NT2/D1 (cell line): ENCODE measurements at regions not wholly inside any gene's neighbourhood (a gene's known extent, or its start where the extent isn't known, plus 50 kb on each side); places are given as distances from the start of the nearest gene placed in this dataset.
"Not testable (repeated sequence)": the region's sequence is repeated elsewhere in the genome, so short reads cannot be mapped to it uniquely, and the experiment has no call there.

ENCODE experiments used
- DNase-seq: peaks from one replicate; pipeline ENCODE4 v3.0.0-alpha.2; 2011; ENCODE audit warnings: low read depth, low spot score
- H3K27me3 ChIP-seq: 2 replicates; pipeline ENCODE4 v1.6.0; 2011; ENCODE audit warnings: mild to moderate bottlenecking; ENCODE audit not compliant: insufficient read length, insufficient read depth
- H3K36me3 ChIP-seq: 2 replicates; pipeline ENCODE4 v1.6.1; 2011; ENCODE audit warnings: mild to moderate bottlenecking, low read length, mixed read lengths; ENCODE audit not compliant: insufficient read depth, insufficient read length
- H3K4me1 ChIP-seq: 2 replicates; pipeline ENCODE4 v1.5.1; 2011; ENCODE audit not compliant: insufficient read depth, insufficient read length
- H3K4me3 ChIP-seq: 2 replicates; pipeline ENCODE4 v1.5.1; 2011; ENCODE audit warnings: low read depth; ENCODE audit not compliant: insufficient read length
- H3K9ac ChIP-seq: 2 replicates; pipeline ENCODE4 v1.6.0; 2011; ENCODE audit warnings: low read depth; ENCODE audit not compliant: insufficient read length
- H3K9me3 ChIP-seq: 2 replicates; pipeline ENCODE4 v1.5.1; 2011; ENCODE audit warnings: mild to moderate bottlenecking, low read length; ENCODE audit not compliant: insufficient read depth
- SUZ12 ChIP-seq: IDR thresholded peaks from 2 replicates; pipeline ENCODE4 v1.6.1; 2011; ENCODE audit not compliant: insufficient read length, insufficient read depth; ENCODE audit errors: extremely low read depth
- YY1 ChIP-seq: IDR thresholded peaks from 2 replicates; pipeline ENCODE4 v1.6.1; 2011; ENCODE audit not compliant: insufficient read length, insufficient read depth
- ZNF274 ChIP-seq: IDR thresholded peaks from 2 replicates; pipeline ENCODE4 v1.6.1; 2011; ENCODE audit warnings: mild to moderate bottlenecking, low read depth, low read length

DNA sequence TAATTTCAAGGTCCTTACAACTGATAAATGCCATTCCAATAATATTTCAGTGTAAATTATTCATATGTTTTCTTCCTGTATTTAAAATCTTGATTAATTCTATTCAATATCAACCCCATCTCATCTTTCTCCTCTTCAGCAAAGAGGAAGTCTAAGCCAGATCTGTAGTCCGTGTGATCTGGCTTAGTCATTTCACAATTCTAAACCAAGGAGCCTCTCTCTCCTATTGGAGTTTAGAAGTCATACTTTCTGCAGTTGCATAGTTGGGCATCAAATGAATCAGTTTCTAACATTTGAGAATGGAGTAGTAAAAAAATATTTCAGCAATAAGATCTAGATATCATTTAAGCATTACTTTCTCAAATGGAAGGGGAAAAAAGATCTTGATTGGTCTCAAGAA, 354.9 kb downstream of the JRKL start:
- Histone ChIP-seq H3K9me3 (no peaks in the 10 kb centered on the region), H3K4me1 (no peaks in the 10 kb centered on the region), H3K4me3 (no peak overlapping the region), H3K36me3 (no peaks in the 10 kb centered on the region), H3K27me3 (no peaks in the 10 kb centered on the region), H3K9ac (no peak overlapping the region)
- TF ChIP-seq YY1 (no peak), SUZ12 (no peak), ZNF274 (no peak)
- DNase-seq: no peak

- no peak for TF ChIP-seq YY1
- TF ChIP-seq SUZ12: no peak
- H3K4me1 ChIP-seq: no peaks in the 10 kb centered on the region
- no peaks in the 10 kb centered on the region for H3K36me3 ChIP-seq
- H3K9me3 ChIP-seq: no peaks in the 10 kb centered on the region
- DNase-seq: no peak
- no peak overlapping the region for H3K4me3 ChIP-seq
- H3K9ac ChIP-seq: no peak overlapping the region
- H3K27me3 ChIP-seq: no peaks in the 10 kb centered on the region
Measured at GRCh38 chr11:96748639-96749370, 359.0 kb downstream of the JRKL start.

DNA sequence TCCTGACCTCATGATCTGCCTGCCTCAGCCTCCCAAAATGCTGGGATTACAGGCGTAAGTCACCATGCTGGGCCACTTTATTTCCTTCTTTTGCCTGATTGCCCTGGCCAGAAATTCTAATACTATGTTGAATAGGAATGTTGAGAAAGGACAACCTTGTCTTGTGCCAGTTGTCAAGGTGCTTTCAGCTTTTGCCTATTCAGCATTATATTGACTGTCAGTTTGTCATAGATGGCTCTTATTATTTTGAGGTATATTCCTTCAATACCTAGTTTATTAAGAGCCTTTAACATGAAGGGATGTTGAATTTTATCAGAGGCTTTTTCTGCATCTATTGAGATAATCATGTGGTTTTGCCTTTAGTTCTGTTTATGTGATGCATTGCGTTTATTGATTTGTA, 362.0 kb downstream of the JRKL start:
- not testable (repeated sequence) for H3K27me3 ChIP-seq, H3K4me1 ChIP-seq

DNA sequence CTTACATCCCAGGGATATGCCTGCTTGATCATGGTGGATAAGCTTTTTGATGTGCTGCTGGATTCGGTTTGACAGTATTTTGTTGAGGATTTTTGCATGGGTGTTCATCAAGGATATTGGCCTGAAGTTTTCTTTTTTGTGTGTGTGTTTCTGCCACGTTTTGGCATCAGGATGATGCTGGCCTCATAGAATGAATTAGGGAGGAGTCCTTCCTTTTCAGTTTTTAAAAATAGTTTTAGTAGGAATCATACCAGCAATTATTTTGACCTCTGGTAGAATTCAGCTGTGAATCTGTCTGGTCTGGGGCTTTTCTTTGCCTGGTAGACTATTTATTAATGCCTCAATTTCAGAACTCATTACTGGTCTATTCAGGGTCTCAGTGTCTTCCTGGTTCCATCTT, 362.4 kb downstream of the JRKL start:
- Histone ChIP-seq H3K4me3 (no peak overlapping the region), H3K4me1 (no peaks in the 10 kb centered on the region), H3K9me3 (no peaks in the 10 kb centered on the region), H3K36me3 (no peaks in the 10 kb centered on the region), H3K9ac (no peak overlapping the region), H3K27me3 (no peaks in the 10 kb centered on the region)
- TF ChIP-seq YY1: no peak
- TF ChIP-seq SUZ12: no peak
- no peak for TF ChIP-seq ZNF274
- no peak for DNase-seq

More for the DNA sequence above, 362.0 kb downstream of the JRKL start:
- not testable (repeated sequence) for DNase-seq, H3K36me3 ChIP-seq, H3K9ac ChIP-seq, H3K4me3 ChIP-seq, H3K9me3 ChIP-seq

DNA sequence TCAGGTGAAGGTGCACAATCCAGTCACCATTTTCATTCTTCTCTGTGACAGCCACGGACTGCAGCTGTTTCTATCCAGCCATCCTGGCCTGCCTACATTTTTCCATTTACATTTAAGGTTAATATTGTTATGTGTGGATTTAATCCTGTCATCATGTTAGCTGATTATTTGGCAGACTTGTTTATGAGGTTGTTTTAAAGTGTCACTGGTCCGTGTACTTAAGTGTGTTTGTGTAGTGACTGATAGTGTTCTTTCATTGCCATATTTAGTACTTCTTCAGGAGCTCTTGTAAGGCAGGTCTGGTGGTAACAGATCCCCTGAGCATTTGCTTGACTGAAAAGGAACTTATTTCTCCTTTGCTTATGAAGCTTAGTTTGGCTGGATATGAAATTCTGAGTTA, 364.2 kb downstream of the JRKL start:
- no peaks in the 10 kb centered on the region for H3K9me3 ChIP-seq
- H3K36me3 ChIP-seq: no peaks in the 10 kb centered on the region
- no peak overlapping the region for H3K9ac ChIP-seq
- no peaks in the 10 kb centered on the region for H3K4me1 ChIP-seq
- no peak for TF ChIP-seq SUZ12
- TF ChIP-seq ZNF274: no peak
- TF ChIP-seq YY1: no peak
- DNase-seq: no peak
- no peak overlapping the region for H3K4me3 ChIP-seq
- no peaks in the 10 kb centered on the region for H3K27me3 ChIP-seq

- Histone ChIP-seq H3K9ac (no peak overlapping the region), H3K9me3 (no peaks in the 10 kb centered on the region), H3K27me3 (no peaks in the 10 kb centered on the region), H3K36me3 (no peaks in the 10 kb centered on the region), H3K4me3 (no peak overlapping the region), H3K4me1 (no peaks in the 10 kb centered on the region)
- TF ChIP-seq SUZ12 (no peak), ZNF274 (no peak), YY1 (no peak)
- DNase-seq: no peak
Measured at GRCh38 chr11:96755209-96755608, 365.4 kb downstream of the JRKL start.

DNA sequence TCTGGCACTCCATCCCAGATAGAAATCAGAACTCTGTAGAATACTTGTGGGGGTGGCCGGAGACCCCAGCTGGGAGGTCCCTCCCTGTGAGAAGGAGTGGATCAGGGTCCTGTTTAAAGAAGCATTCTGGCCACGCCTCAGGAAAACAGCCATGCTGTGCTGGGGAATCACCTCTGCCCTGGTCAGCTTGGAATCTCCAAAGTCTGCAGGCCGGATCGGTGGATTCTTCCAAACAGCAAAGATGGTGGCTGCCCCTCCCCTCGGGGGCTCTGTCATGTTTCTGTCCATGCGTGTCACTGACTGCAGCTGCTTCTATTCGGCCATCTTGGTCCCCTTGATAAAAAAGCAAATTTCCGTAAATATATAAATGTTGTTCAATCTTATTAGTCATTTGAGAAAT, 365.9 kb downstream of the JRKL start:
- H3K4me1 ChIP-seq: no peaks in the 10 kb centered on the region
- no peak for DNase-seq
- TF ChIP-seq YY1 (no peak), ZNF274 (no peak), SUZ12 (no peak)
- H3K27me3 ChIP-seq: no peaks in the 10 kb centered on the region
- H3K9me3 ChIP-seq: no peaks in the 10 kb centered on the region
- no peak overlapping the region for H3K4me3 ChIP-seq
- H3K9ac ChIP-seq: no peak overlapping the region
- H3K36me3 ChIP-seq: no peaks in the 10 kb centered on the region
